SK-N-SH (cell line): ENCODE measurements at regions not wholly inside any gene's neighbourhood (a gene's known extent, or its start where the extent isn't known, plus 50 kb on each side); places are given as distances from the start of the nearest gene placed in this dataset.
A peak's percentile ranks its signal among the peaks of the same experiment; 100 is the strongest.

Experiments
- EP300 ChIP-seq, 2 experiments: IDR thresholded peaks; 2 replicates each; pipeline versions ENCODE4 v1.4.0 to v1.6.1; 2012; ENCODE audit warnings: borderline replicate concordance in 1 of 2, low read depth in 1 of 2, low read length in 1 of 2
- FOSL2 ChIP-seq: IDR thresholded peaks from 2 replicates; pipeline ENCODE4 v1.4.0; 2012; ENCODE audit warnings: low read depth, mild to moderate bottlenecking, moderate library complexity, borderline replicate concordance
- FOXJ3 ChIP-seq: sonication (generic); formaldehyde crosslinking; IDR thresholded peaks from 2 replicates; pipeline ENCODE4 v1.5.1; 2020; ENCODE audit warnings: mild to moderate bottlenecking, missing genetic modification reagents
- FOXM1 ChIP-seq: IDR thresholded peaks from 2 replicates; pipeline ENCODE4 v1.4.0; 2012; ENCODE audit warnings: low read depth, mild to moderate bottlenecking
- GABPA ChIP-seq: IDR thresholded peaks from 2 replicates; pipeline ENCODE4 v1.4.0; 2012; ENCODE audit warnings: low read depth, mild to moderate bottlenecking
- MAX ChIP-seq: IDR thresholded peaks from 2 replicates; pipeline ENCODE4 v1.4.0; 2012; ENCODE audit warnings: low read depth
- POLR2AphosphoS5 ChIP-seq: IDR thresholded peaks from 2 replicates; pipeline ENCODE4 v1.6.1; 2012; ENCODE audit warnings: low read depth, low read length
- RCOR1 ChIP-seq: fragments of 150-350 bp; IDR thresholded peaks from 2 replicates; pipeline ENCODE4 v1.6.1; 2017; ENCODE audit warnings: antibody characterized with exemption, low read length
- RXRA ChIP-seq: IDR thresholded peaks from 2 replicates; pipeline ENCODE4 v1.4.0; 2012; ENCODE audit warnings: low read depth, mild to moderate bottlenecking, borderline replicate concordance
- TCF12 ChIP-seq: IDR thresholded peaks from 2 replicates; pipeline ENCODE4 v1.4.0; 2012
- ZBTB33 ChIP-seq: IDR thresholded peaks from 2 replicates; pipeline ENCODE4 v1.4.0; 2012; ENCODE audit warnings: low read depth, borderline replicate concordance
- TF ChIP-seq, protein P1 (sequence below): fragments of 200-600 bp; sonication (generic); IDR thresholded peaks from 2 replicates; pipeline ENCODE4 v1.6.1; 2017; ENCODE audit warnings: antibody characterized with exemption, mild to moderate bottlenecking, moderate library complexity

GRCh38 chr6:27617046-27617687 lies 144.3 kb upstream of the ZNF184 start:
- TF ChIP-seq RXRA (no peak), GABPA (0 out of 2 replicates have a peak, but pooled peaks have one; percentile 22), EP300 (IDR thresholded peaks at IDR 0.05; ENCODE audit: borderline replicate concordance in 1 of 2, low read depth in 1 of 2, low read length in 1 of 2) (no peak), RCOR1 (no peak), TCF12 (no peak), ZBTB33 (no peak), FOXM1 (no peak), POLR2AphosphoS5 (no peak), FOSL2 (no peak), FOXJ3 (no peak), MAX (no peak)
- TF ChIP-seq, protein P1, sequence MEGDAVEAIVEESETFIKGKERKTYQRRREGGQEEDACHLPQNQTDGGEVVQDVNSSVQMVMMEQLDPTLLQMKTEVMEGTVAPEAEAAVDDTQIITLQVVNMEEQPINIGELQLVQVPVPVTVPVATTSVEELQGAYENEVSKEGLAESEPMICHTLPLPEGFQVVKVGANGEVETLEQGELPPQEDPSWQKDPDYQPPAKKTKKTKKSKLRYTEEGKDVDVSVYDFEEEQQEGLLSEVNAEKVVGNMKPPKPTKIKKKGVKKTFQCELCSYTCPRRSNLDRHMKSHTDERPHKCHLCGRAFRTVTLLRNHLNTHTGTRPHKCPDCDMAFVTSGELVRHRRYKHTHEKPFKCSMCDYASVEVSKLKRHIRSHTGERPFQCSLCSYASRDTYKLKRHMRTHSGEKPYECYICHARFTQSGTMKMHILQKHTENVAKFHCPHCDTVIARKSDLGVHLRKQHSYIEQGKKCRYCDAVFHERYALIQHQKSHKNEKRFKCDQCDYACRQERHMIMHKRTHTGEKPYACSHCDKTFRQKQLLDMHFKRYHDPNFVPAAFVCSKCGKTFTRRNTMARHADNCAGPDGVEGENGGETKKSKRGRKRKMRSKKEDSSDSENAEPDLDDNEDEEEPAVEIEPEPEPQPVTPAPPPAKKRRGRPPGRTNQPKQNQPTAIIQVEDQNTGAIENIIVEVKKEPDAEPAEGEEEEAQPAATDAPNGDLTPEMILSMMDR, result no peak
